Neural cell (in vitro differentiated cells): ENCODE measurements at regions not wholly inside any gene's neighbourhood (a gene's known extent, or its start where the extent isn't known, plus 50 kb on each side); places are given as distances from the start of the nearest gene placed in this dataset.

Source experiments
- CTCF ChIP-seq: fragments of 450-650 bp; IDR thresholded peaks from 2 replicates; pipeline ENCODE4 v1.5.1; 2014; ENCODE audit warnings: antibody characterized with exemption, mild to moderate bottlenecking, moderate library complexity; ENCODE audit not compliant: poor library complexity, severe bottlenecking
- EP300 ChIP-seq: fragments of 450-650 bp; conservative IDR thresholded peaks from 2 replicates; pipeline ENCODE4 v1.6.1; 2014; ENCODE audit warnings: antibody characterized with exemption, mild to moderate bottlenecking, moderate library complexity; ENCODE audit not compliant: poor library complexity, severe bottlenecking
- POLR2AphosphoS5 ChIP-seq: IDR thresholded peaks from 2 replicates; pipeline ENCODE4 v1.6.1; 2012
- RAD21 ChIP-seq: fragments of 450-650 bp; conservative IDR thresholded peaks from 2 replicates; pipeline ENCODE4 v1.6.1; 2014; ENCODE audit warnings: antibody characterized with exemption, mild to moderate bottlenecking, moderate library complexity
- SMC3 ChIP-seq: fragments of 450-650 bp; conservative IDR thresholded peaks from 2 replicates; pipeline ENCODE4 v1.6.1; 2014; ENCODE audit warnings: antibody characterized with exemption, mild to moderate bottlenecking, moderate library complexity; ENCODE audit not compliant: poor library complexity
- TAF1 ChIP-seq: IDR thresholded peaks from 2 replicates; pipeline ENCODE4 v1.6.1; 2012; ENCODE audit warnings: low read depth

- no peak for TF ChIP-seq CTCF
- no peak for TF ChIP-seq POLR2AphosphoS5
- no peak for TF ChIP-seq TAF1
- no peak for TF ChIP-seq RAD21
- TF ChIP-seq EP300: no peak
- no peak for TF ChIP-seq SMC3
Observed at GRCh38 chr2:122277956-122278355, 522.5 kb downstream of the TSN start.
